PC-9 (cell line): ENCODE measurements at regions not wholly inside any gene's neighbourhood (a gene's known extent, or its start where the extent isn't known, plus 50 kb on each side); places are given as distances from the start of the nearest gene placed in this dataset.

Source experiments
- BruUV-seq: library from RNA; stranded (reverse); fragments of 400-500 nt; replicated peaks from 2 replicates; lab custom pipeline; 2021; lab: Mats Ljungman, UMichigan
- CTCF ChIA-PET: fragments of 300-600 bp; sonication (Branson Sonifier 250); formaldehyde crosslinking; loops from one replicate; lab custom pipeline; 2022; ENCODE audit warnings: antibody characterized with exemption; lab: Charles Lee
- POLR2A ChIA-PET: fragments of 300-600 bp; sonication (Branson Sonifier 250); formaldehyde crosslinking; loops from one replicate; lab custom pipeline; 2022; ENCODE audit warnings: antibody characterized with exemption; ENCODE audit not compliant: unreplicated experiment; lab: Charles Lee
- DNase-seq, 2 experiments: peaks; one replicate each; pipeline versions ENCODE4 v3.0.0 to v3.0.0-alpha.2; 2015 to 2022; ENCODE audit warnings: mixed read lengths in 1 of 2
- H2AFZ ChIP-seq: fragments of 200-600 bp; sonication (generic); 2 replicates; pipeline ENCODE4 v1.8.1; 2017; ENCODE audit warnings: antibody characterized with exemption
- H3F3A ChIP-seq: fragments of 200-600 bp; sonication (generic); 2 replicates; pipeline ENCODE4 v1.8.1; 2017; ENCODE audit warnings: antibody characterized with exemption, mild to moderate bottlenecking, low read depth; ENCODE audit not compliant: insufficient read depth
- H3K27ac ChIP-seq: fragments of 200-600 bp; sonication (generic); 2 replicates; pipeline ENCODE4 v1.6.1; 2016; ENCODE audit warnings: mixed run types
- H3K27me3 ChIP-seq: fragments of 200-600 bp; sonication (generic); 2 replicates; pipeline ENCODE4 v1.6.1; 2016; ENCODE audit warnings: low read depth, mixed run types; ENCODE audit not compliant: insufficient read depth
- H3K36me3 ChIP-seq: fragments of 200-600 bp; sonication (generic); 2 replicates; pipeline ENCODE4 v1.6.1; 2016; ENCODE audit warnings: low read depth, mixed run types
- H3K4me1 ChIP-seq: fragments of 200-600 bp; sonication (generic); replicated peaks from 2 replicates; pipeline ENCODE4 v1.6.1; 2016; ENCODE audit warnings: mixed run types; ENCODE audit not compliant: insufficient read depth
- H3K4me2 ChIP-seq: fragments of 200-600 bp; sonication (generic); 2 replicates; pipeline ENCODE4 v1.6.1; 2017; ENCODE audit warnings: mixed run types
- H3K4me3 ChIP-seq: fragments of 200-600 bp; sonication (generic); 2 replicates; pipeline ENCODE4 v1.6.1; 2016; ENCODE audit warnings: mixed run types
- H3K79me2 ChIP-seq: fragments of 200-600 bp; sonication (generic); 2 replicates; pipeline ENCODE4 v1.6.1; 2017; ENCODE audit warnings: low read depth, mixed run types
- H3K9me2 ChIP-seq: fragments of 200-600 bp; sonication (generic); 2 replicates; pipeline ENCODE4 v1.8.1; 2017; ENCODE audit warnings: mild to moderate bottlenecking; ENCODE audit not compliant: insufficient read depth
- H3K9me3 ChIP-seq: fragments of 200-600 bp; sonication (generic); 2 replicates; pipeline ENCODE4 v1.8.1; 2016; ENCODE audit warnings: low read depth; ENCODE audit not compliant: insufficient read depth
- H4K20me1 ChIP-seq: fragments of 200-600 bp; sonication (generic); 2 replicates; pipeline ENCODE4 v1.8.1; 2017; ENCODE audit not compliant: insufficient read depth
- CTCF ChIP-seq: fragments of 200-600 bp; sonication (generic); conservative IDR thresholded peaks from 2 replicates; pipeline ENCODE4 v1.6.1; 2017; ENCODE audit warnings: mixed run types, antibody characterized with exemption, mild to moderate bottlenecking, moderate library complexity
- EZH2 ChIP-seq: fragments of 200-600 bp; sonication (generic); IDR thresholded peaks from 2 replicates; pipeline ENCODE4 v1.8.0; 2017; ENCODE audit warnings: antibody characterized with exemption, low read depth
- intact Hi-C: fragments of 100-400 bp; cut with micrococcal nuclease; formaldehyde crosslinking; loops from one replicate; pipeline ENCODE4 v1.10.0; 2022; ENCODE audit not compliant: unreplicated experiment

GRCh38 chr5:103397739-103398581 lies 139.4 kb downstream of the MACIR start:
- POLR2A ChIA-PET, result no interaction called here
- BruUV-seq, result no TSS peak
- DNase-seq, result no peak
- Histone ChIP-seq H3F3A (no peaks in the 10 kb centered on the region), H3K27ac (no peak overlapping the region), H3K36me3 (no peaks in the 10 kb centered on the region), H3K9me2 (no peaks in the 10 kb centered on the region), H3K9me3 (no peaks in the 10 kb centered on the region), H2AFZ (no peak overlapping the region), H3K79me2 (no peaks in the 10 kb centered on the region), H3K27me3 (no peaks in the 10 kb centered on the region), H3K4me2 (no peak overlapping the region), H3K4me3 (no peak overlapping the region), H3K4me1 (no peaks in the 10 kb centered on the region), H4K20me1 (no peaks in the 10 kb centered on the region)
- CTCF ChIA-PET, result no interaction called here
- intact Hi-C loops, result loop anchor here (10.0 kb wide), 1 partner anchor 77 kb away; no protein-coding TSS in a partner anchor
- TF ChIP-seq EZH2 (no peak), CTCF (no peak)

DNA sequence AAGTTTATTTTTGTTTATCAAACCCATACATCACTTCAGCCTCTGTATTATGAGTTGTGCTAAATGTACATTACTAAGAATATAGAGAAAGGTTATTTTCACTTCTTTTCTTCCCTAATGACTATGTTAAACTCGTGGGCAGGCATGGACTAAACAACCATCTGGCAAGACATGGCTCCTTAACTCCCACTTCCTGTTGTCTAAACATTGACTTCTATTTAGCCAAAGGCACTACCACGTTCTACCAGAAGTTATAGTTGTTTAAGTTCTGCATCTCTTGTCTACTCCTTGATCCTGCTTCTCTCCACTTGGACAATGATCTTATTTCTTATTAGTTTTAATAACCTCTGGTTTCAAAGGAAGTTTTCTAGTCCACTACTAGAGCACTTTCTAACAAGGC lies 136.1 kb downstream of the MACIR start:
- Histone ChIP-seq H2AFZ (no peak overlapping the region; the same call in 1 of the 2 replicates), H3K79me2 (no peaks in the 10 kb centered on the region), H3K4me1 (no peaks in the 10 kb centered on the region), H3K27me3 (no peaks in the 10 kb centered on the region), H4K20me1 (no peaks in the 10 kb centered on the region), H3K9me3 (no peaks in the 10 kb centered on the region), H3K27ac (no peak overlapping the region), H3K9me2 (no peaks in the 10 kb centered on the region), H3K36me3 (no peaks in the 10 kb centered on the region), H3K4me3 (no peak overlapping the region), H3K4me2 (no peak overlapping the region), H3F3A (no peaks in the 10 kb centered on the region)
- CTCF ChIA-PET, result no interaction called here
- POLR2A ChIA-PET, result no interaction called here
- BruUV-seq, result no TSS peak
- intact Hi-C loops, result loop anchor here (10.0 kb wide), 1 partner anchor 80 kb away; no protein-coding TSS in a partner anchor
- no peak for DNase-seq
- TF ChIP-seq EZH2, result no peak
- TF ChIP-seq CTCF, result no peak

- no peak overlapping the region for H2AFZ ChIP-seq
- intact Hi-C loops, result loop anchor here (10.0 kb wide), 1 partner anchor 82 kb away; no protein-coding TSS in a partner anchor
Measured at GRCh38 chr5:103393101-103393754, 134.7 kb downstream of the MACIR start.

More at GRCh38 chr5:103393101-103393754, 134.7 kb downstream of the MACIR start:
- no peaks in the 10 kb centered on the region for H4K20me1 ChIP-seq
- CTCF ChIA-PET, result interaction anchor here (0.6 kb wide), 2 partner anchors 60 to 121 kb away, joined by 12 to 16 read pairs; no protein-coding TSS in a partner anchor
- no peaks in the 10 kb centered on the region for H3K9me2 ChIP-seq
- H3K36me3 ChIP-seq, result no peaks in the 10 kb centered on the region
- H3K79me2 ChIP-seq, result no peaks in the 10 kb centered on the region
- no peaks in the 10 kb centered on the region for H3K9me3 ChIP-seq
- H3K4me2 ChIP-seq, result no peak overlapping the region
- POLR2A ChIA-PET, result interaction anchor here (0.5 kb wide), 1 partner anchor 105 kb away, joined by 4 read pairs; no protein-coding TSS in a partner anchor
- no peaks in the 10 kb centered on the region for H3K27me3 ChIP-seq
- no peak overlapping the region for H3K27ac ChIP-seq
- H3K4me1 ChIP-seq, result no peaks in the 10 kb centered on the region
- no peaks in the 10 kb centered on the region for H3F3A ChIP-seq
- TF ChIP-seq EZH2 (no peak), CTCF (no peak)
- DNase-seq, result no peak
- no peak overlapping the region for H3K4me3 ChIP-seq
- BruUV-seq, result no TSS peak
